ENCODE measurements at regions not wholly inside any gene's neighbourhood (a gene's known extent, or its start where the extent isn't known, plus 50 kb on each side); places are given as distances from the start of the nearest gene placed in this dataset.

DNA sequence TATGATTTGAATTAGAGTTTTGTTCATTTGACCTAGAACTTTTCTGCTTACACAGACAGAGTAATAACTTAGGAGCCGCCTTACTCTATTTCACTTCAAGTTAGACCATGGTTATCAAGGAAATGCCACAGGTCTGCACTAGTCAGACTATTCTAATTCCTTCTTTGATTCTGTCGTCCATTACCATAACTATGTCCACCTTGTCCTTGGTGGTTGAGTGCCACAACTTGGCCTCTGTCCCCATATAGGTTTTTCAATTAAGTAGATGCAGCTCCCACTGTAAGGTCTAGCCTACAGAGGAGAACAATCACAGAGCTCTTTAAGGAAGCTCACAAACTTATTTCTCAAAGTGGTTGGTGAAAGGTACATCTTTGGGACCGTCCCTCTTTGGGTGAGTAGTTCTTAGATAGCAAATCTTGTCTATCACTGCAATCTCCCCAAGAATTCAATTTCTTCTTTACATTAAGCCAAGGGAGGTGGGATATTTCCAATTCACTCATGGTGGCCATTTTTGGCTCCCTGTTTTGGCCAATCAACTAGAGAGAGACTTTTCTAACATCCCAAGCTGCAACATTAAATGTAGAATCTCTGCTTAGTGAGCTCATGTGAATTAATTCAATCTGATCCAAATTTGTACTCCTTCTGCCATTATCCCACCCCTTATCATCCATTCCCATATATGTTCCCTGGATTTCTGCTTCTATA is 434.6 kb downstream of the ADAMTS20 start:
- TF ChIP-seq, protein P1, sequence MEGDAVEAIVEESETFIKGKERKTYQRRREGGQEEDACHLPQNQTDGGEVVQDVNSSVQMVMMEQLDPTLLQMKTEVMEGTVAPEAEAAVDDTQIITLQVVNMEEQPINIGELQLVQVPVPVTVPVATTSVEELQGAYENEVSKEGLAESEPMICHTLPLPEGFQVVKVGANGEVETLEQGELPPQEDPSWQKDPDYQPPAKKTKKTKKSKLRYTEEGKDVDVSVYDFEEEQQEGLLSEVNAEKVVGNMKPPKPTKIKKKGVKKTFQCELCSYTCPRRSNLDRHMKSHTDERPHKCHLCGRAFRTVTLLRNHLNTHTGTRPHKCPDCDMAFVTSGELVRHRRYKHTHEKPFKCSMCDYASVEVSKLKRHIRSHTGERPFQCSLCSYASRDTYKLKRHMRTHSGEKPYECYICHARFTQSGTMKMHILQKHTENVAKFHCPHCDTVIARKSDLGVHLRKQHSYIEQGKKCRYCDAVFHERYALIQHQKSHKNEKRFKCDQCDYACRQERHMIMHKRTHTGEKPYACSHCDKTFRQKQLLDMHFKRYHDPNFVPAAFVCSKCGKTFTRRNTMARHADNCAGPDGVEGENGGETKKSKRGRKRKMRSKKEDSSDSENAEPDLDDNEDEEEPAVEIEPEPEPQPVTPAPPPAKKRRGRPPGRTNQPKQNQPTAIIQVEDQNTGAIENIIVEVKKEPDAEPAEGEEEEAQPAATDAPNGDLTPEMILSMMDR (IDR thresholded peaks at IDR 0.05; ENCODE audit: insufficient read depth, low read depth, low read length) = no peak
- no peak for TF ChIP-seq EZH2 (IDR thresholded peaks at IDR 0.05; ENCODE audit: insufficient read depth, low read length)
